Caki2 (cell line): ENCODE measurements at regions not wholly inside any gene's neighbourhood (a gene's known extent, or its start where the extent isn't known, plus 50 kb on each side); places are given as distances from the start of the nearest gene placed in this dataset.
"Not testable (repeated sequence)": the region's sequence is repeated elsewhere in the genome, so short reads cannot be mapped to it uniquely, and the experiment has no call there.

ENCODE experiments used
- DNase-seq: peaks from one replicate; pipeline ENCODE4 v3.0.0-alpha.2; 2015; ENCODE audit warnings: low read depth
- in situ Hi-C: cut with HindIII; loops from 2 replicates; pipeline ENCODE4 v1.10.0; 2016; ENCODE audit warnings: low sequenced_read_pairs, low pct_unique_long_range_greater_than_20kb, mixed read lengths

DNA sequence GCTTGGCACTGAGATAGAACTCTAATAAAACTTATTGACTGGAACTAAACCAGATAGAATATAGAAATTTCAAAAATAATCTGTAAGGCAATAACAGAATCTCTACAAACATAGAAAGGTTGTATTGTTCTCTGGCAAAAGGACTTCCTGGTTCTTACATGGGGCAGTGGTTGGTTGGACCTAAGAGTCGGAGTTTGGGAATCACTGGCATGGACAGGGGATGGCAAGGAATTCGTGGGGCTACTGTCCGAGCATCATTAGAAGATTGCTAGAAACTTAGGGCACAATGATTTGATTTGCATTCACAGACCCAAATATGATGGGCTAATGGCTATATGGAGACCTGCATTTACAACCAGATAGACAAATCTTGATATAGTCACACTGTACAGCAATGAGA, 103.8 kb upstream of the GOT2 start:
- in situ Hi-C loops = no loop called here
- no peak for DNase-seq

DNA sequence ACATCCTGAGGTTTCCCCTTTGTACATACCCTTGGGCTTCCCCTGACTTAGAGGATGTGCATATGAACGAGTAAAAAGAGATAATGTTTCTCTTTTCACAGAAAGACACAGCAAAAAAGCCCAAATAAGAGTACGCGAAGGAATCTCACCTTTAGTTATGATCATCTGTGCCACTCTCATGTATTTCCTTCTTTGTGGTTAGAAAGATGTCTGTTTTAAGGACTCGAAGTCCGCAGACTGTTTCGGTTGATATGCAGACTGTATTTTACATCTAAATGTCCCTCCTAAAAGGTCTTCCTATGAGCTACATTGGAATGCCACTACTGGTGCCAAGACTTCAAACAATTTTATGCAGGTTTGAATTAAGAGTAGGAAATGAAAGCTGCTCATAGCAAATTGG, 102.3 kb upstream of the GOT2 start:
- DNase-seq = no peak
- in situ Hi-C loops = no loop called here

- DNase-seq = no peak
- in situ Hi-C loops = no loop called here
Observed at GRCh38 chr16:58832386-58832895, 98.3 kb upstream of the GOT2 start.

GRCh38 chr16:58831386-58831785, 97.3 kb upstream of the GOT2 start:
- in situ Hi-C loops = no loop called here
- DNase-seq = no peak

GRCh38 chr16:58828901-58829545, 94.9 kb upstream of the GOT2 start:
- no peak for DNase-seq

GRCh38 chr16:58824201-58824600, 90.1 kb upstream of the GOT2 start:
- in situ Hi-C loops = no loop called here
- DNase-seq = no peak

More at GRCh38 chr16:58828901-58829545, 94.9 kb upstream of the GOT2 start:
- in situ Hi-C loops = no loop called here

DNA sequence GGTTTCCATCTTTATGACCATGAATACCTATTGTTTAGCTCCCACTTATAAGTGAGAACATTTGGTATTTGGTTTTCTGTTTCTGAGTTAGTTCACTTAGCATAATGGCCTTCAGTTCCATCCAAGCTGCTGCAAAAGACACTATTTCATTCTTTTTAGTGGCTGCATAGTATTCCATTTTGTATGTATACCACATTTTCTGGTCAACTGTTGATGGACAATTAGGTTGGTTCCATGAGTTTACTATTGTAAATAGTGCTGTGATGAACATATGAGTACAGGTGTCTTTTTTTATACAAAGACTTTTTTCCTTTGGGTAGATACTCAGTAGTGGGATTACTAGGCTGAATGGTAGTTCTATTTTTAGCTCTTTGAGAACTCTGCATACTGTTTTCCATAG, 87.8 kb upstream of the GOT2 start:
- in situ Hi-C loops = no loop called here

GRCh38 chr16:58820411-58820810, 86.3 kb upstream of the GOT2 start:
- in situ Hi-C loops = no loop called here
- DNase-seq = no peak

More for the DNA sequence above, 87.8 kb upstream of the GOT2 start:
- no peak for DNase-seq

GRCh38 chr16:58815181-58815888, 81.2 kb upstream of the GOT2 start:
- peak; percentile 14 for DNase-seq
- in situ Hi-C loops = no loop called here

GRCh38 chr16:58814348-58814801, 80.3 kb upstream of the GOT2 start:
- in situ Hi-C loops = no loop called here
- DNase-seq = peak; percentile 37

DNA sequence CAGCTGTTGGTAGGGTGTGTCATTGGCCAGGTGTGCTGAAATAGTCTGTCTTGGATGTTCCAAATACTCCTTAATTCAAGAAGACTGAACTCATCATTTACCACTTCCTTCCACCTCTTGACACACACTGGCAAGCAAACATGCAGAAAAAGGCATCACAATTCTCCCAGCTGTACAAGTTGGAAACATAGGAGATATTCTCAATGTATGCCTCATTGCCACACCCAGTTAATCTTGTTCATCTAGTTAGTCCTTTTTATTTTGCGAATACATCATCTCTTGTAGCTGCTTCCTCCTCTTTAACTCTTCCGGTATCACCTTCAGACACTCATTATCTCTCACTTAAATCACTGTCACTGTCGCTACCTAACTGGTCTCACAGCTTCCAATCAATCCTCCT, 75.1 kb upstream of the GOT2 start:
- no peak for DNase-seq
- in situ Hi-C loops = no loop called here

- in situ Hi-C loops = no loop called here
- no peak for DNase-seq
Observed at GRCh38 chr16:58807276-58807675, 73.2 kb upstream of the GOT2 start.

DNA sequence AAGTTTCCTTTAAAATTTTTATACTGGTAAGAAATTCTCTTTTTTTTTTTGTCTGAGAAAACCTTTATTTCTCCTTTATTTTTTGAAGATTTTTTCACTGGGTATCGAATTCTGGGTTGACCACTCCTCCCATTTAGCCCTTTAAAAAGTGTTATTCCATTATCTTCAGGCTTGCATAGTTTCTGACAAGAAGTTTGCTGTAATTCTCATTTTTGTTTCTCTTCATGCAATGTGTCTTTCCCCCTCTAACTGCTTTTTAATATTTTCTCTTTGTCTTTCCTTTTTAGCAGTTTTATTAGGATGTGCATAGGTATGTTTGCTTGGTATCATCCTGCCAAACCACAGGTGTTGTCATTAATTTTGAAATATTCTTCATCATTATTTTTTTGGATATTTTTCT, 67.7 kb upstream of the GOT2 start:
- in situ Hi-C loops = no loop called here
- DNase-seq = no peak

DNA sequence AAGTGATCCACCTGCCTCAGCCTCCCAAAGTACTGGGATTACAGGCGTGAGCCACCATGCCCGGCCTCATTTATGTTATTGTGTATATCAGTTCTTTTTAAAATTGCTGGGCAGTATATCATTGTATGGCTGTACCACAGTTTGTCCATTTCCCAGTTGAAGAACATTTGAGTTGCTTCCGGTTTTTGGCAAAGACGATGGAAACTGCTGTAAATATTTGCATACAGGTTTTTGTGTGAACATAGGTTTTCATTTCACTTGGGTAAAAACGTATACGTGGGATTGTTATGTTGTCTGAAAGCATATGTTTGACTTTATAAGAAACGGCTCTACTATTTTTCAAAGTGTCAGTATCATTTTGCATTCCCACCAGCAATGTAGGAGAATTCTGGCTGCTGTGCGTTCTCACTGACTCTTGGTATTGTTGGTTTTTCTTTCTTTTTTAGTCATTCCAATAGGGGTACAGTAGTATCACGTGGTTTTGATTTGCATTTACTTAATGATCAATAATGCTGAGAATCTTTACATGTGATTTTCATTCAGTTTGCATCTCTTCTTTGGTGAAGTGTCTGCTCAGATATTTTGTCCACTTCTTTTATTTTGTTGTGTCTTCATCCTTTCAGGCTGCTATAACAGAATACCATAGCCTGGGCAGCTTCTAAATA, 63.2 kb upstream of the GOT2 start:
- in situ Hi-C loops = no loop called here
- no peak for DNase-seq

DNA sequence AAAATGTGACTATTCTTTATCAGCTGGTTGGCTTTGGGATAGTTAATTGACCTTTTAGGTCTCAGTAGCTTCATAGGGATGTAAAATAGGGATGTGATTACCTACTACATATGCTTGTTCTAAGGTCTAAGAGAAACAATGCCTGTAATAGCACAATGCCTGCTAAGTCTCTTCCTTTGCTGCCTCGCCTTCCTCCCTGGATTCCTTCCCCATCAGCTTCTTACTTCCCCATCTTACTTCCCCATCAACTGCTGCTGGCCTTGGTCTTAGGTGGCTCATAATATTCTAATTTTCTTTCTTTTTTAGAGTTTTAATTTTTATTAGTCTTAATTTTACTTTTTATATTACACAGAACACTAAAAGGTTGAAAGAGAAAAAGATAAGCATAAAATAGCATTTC, 59.2 kb upstream of the GOT2 start:
- DNase-seq = no peak
- in situ Hi-C loops = no loop called here

GRCh38 chr16:58792188-58792587, 58.1 kb upstream of the GOT2 start:
- in situ Hi-C loops = no loop called here
- DNase-seq = no peak

DNA sequence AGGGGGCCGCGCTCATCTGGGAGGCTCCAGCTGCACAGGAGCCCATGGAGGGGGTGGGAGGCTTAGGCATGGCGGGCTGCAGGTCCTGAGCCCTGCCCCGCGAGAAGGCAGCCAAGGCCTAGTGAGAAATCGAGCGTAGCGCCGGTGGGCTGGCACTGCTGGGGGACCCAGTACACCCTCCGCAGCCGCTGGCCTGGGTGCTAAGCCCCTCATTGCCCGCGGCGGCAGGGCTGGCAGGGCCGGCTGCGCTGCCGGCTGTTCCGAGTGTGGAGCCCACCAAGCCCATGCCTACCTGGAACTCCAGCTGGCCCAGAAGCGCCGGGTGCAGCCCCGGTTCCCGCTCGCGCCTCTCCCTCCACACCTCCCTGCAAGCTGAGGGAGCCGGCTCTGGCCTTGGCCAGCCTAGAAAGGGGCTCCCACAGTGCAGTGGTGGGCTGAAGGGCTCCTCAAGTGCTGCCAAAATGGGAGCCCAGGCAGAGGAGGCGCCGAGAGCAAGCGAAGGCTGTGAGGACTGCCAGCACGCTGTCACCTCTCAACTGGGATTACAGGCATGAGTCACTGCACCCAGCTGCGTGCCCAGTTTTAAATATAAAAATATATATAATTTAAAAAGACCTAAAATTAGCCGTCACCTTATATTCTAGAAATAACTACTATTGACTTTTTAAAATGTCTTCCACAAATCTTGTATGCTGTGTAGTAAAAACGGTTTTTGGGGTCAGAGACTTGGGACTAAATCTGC, 56.9 kb upstream of the GOT2 start:
- DNase-seq, in situ Hi-C loops: not testable (repeated sequence)

GRCh38 chr16:58789351-58789750, 55.2 kb upstream of the GOT2 start:
- in situ Hi-C loops = no loop called here
- no peak for DNase-seq
